Pancreas (tissue), 10 donors: ENCODE measurements at regions not wholly inside any gene's neighbourhood (a gene's known extent, or its start where the extent isn't known, plus 50 kb on each side); places are given as distances from the start of the nearest gene placed in this dataset.

Source experiments
- ATAC-seq, 4 donors: fragments of 200-7000 bp; cut with Tn5 transposase; one replicate each; pipeline versions ENCODE4 v1.8.0 to v1.9.1; 2020; ENCODE audit warnings: mild to moderate bottlenecking in 4 of 4, moderate library complexity in 4 of 4
- DNase-seq, 6 donors: peaks; one replicate each; pipeline ENCODE4 v3.0.0-alpha.2; 2020
- FAIRE-seq: peaks from 2 replicates; lab custom pipeline; 2012; peaks lifted over from hg19 to GRCh38; lab: Jason Lieb, UNC
- H3K27ac ChIP-seq, 4 donors: fragments of 200-600 bp; sonication (generic); 1 replicate in 3 of 4; 2 replicates in 1 of 4; pipeline versions ENCODE4 v1.5.0 to v1.8.0; 2020
- H3K27me3 ChIP-seq, 4 donors: fragments of 200-600 bp; one replicate each; pipeline ENCODE4 v1.8.0; 2021
- H3K36me3 ChIP-seq, 3 donors: fragments of 200-600 bp; sonication (generic) in 1 of 3; one replicate each; pipeline versions ENCODE4 v1.5.0 to v1.8.0; 2020 to 2021
- H3K4me1 ChIP-seq, 3 donors: fragments of 200-600 bp; one replicate each; pipeline ENCODE4 v1.8.0; 2021
- H3K4me3 ChIP-seq, 4 donors: fragments of 200-600 bp; sonication (generic) in 2 of 4; one replicate each; pipeline versions ENCODE4 v1.5.0 to v1.8.0; 2020 to 2021
- H3K9me3 ChIP-seq, 4 donors: fragments of 200-600 bp; one replicate each; pipeline ENCODE4 v1.8.0; 2021
- WGBS, 2 donors: extraction: QIAGEN DNeasy Blood & Tissue Kit; methylation state at CpG; one replicate each; pipeline ENCODE4 v1.1.7; 2013; 5-methylcytosine and 5-hydroxymethylcytosine counted together
- intact Hi-C, 3 donors: fragments of 100-400 bp; cut with DNase I; formaldehyde crosslinking; loops; one replicate each; pipeline versions ENCODE4 v1.11.1 to v1.14.2; 2022
- TF ChIP-seq, protein P1 (sequence below), 4 donors: fragments of 200-600 bp; sonication (generic) in 3 of 4; IDR thresholded peaks; one replicate each; pipeline versions ENCODE4 v1.5.0 to v1.8.0; 2021; ENCODE audit warnings: antibody characterized with exemption in 4 of 4
- donor health status: healthy with polysubstance abuse.
- donor health status: DM: no; HTN: no; CAD: no; lungs with moderate emphysema.
- donor health status: DM: no; HTN: no; CAD: no.
- donor health status: control.
- donor health status: control.
- donor health status: Bipolar disorder and iron deficiency.
- donor health status: DM: yes; HTN: yes; CAD: no.
- donor health status: DM: no; HTN: no; CAD: no.
- donor health status: DM: no; HTN: no; CAD: no.
- donor health status: DM: yes; HTN: yes; CAD: no.

DNA sequence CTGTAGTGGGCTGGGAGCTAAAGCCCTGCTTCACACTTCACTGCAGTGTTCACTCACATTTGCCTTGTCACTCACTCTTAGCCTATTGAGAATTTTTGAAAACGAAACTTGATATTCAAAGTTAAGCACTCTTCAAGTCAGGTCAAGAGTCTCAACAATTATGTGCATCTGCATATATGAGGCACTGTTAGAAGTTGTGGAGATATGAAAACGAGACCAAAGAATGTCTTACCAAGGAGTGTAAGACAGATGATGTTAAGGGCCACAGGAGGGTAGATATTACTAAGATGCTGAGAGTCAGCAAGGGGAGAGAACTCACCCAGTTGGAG lies 64.7 kb upstream of the GJA8 start:
- DNase-seq (no peak), FAIRE-seq (no peak), ATAC-seq (no peak)
- Histone ChIP-seq H3K27me3 (no peaks in the 10 kb centered on the region), H3K36me3 (no peaks in the 10 kb centered on the region), H3K27ac (no peak overlapping the region), H3K9me3 (no peaks in the 10 kb centered on the region), H3K4me1 (no peaks in the 10 kb centered on the region), H3K4me3 (no peak overlapping the region)
- TF ChIP-seq, protein P1, sequence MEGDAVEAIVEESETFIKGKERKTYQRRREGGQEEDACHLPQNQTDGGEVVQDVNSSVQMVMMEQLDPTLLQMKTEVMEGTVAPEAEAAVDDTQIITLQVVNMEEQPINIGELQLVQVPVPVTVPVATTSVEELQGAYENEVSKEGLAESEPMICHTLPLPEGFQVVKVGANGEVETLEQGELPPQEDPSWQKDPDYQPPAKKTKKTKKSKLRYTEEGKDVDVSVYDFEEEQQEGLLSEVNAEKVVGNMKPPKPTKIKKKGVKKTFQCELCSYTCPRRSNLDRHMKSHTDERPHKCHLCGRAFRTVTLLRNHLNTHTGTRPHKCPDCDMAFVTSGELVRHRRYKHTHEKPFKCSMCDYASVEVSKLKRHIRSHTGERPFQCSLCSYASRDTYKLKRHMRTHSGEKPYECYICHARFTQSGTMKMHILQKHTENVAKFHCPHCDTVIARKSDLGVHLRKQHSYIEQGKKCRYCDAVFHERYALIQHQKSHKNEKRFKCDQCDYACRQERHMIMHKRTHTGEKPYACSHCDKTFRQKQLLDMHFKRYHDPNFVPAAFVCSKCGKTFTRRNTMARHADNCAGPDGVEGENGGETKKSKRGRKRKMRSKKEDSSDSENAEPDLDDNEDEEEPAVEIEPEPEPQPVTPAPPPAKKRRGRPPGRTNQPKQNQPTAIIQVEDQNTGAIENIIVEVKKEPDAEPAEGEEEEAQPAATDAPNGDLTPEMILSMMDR (IDR thresholded peaks at IDR 0.05): no peak
- intact Hi-C loops: no loop called here
- 39 to 46% methylated on average over 2 of the region's 2 CpGs for WGBS, 2 donors

DNA sequence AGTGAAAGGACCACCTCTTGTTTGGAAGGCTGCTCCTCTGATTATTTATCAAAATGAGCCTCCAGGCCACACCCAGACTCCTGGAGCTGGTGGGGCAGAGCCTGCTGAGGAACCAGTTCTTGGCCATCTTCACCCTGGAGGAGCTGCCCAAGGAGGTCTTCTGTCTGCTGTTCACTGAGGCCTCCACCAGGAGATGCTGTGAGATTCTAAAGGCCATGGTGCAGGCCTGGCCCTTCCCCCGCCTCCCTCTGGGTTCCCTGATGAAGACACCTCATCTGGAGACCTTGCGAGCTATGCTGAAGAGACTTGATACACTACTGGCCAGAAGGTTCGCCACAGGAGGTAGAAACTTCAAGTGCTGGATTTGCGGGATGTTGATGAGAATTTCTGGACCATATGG lies 61.7 kb upstream of the GJA8 start:
- Histone ChIP-seq H3K27me3 (no peaks in the 10 kb centered on the region), H3K27ac (no peak overlapping the region), H3K4me1 (no peaks in the 10 kb centered on the region), H3K36me3 (no peaks in the 10 kb centered on the region), H3K9me3 (no peaks in the 10 kb centered on the region), H3K4me3 (no peak overlapping the region)
- FAIRE-seq (no peak), ATAC-seq (no peak), DNase-seq (no peak)
- intact Hi-C loops: no loop called here
- TF ChIP-seq, protein P1 (IDR thresholded peaks at IDR 0.05): no peak
- 94 to 96% methylated on average over 4 of the region's 4 CpGs for WGBS, 2 donors

DNA sequence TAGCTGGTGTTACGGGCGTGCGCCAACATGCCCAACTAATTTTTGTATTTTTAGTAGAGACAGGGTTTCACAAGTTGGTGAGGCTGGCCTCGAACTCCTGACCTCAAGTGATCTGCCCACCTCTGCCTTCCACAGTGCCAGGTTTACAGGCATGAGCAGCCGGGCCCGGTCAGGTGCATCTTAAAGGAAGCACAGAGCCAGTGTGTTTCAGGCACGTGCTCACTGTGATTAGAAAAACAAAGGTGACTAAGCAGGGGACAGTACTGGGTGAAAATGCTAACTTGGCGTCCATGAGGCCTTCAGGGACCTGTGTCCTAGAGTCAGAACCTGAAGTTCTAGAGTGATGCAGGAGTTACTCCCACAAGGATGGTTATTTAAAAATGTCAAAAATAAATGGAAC lies 60.0 kb upstream of the GJA8 start:
- ATAC-seq (no peak), FAIRE-seq (no peak), DNase-seq (no peak)
- H3K4me1 ChIP-seq: no peaks in the 10 kb centered on the region
- 84 to 88% methylated on average over 8 of the region's 8 CpGs for WGBS, 2 donors
- no peaks in the 10 kb centered on the region for H3K36me3 ChIP-seq
- no peak overlapping the region for H3K27ac ChIP-seq
- H3K27me3 ChIP-seq: no peaks in the 10 kb centered on the region
- no peak overlapping the region for H3K4me3 ChIP-seq
- intact Hi-C loops: no loop called here
- TF ChIP-seq, protein P1 (IDR thresholded peaks at IDR 0.05): no peak
- no peaks in the 10 kb centered on the region for H3K9me3 ChIP-seq

DNA sequence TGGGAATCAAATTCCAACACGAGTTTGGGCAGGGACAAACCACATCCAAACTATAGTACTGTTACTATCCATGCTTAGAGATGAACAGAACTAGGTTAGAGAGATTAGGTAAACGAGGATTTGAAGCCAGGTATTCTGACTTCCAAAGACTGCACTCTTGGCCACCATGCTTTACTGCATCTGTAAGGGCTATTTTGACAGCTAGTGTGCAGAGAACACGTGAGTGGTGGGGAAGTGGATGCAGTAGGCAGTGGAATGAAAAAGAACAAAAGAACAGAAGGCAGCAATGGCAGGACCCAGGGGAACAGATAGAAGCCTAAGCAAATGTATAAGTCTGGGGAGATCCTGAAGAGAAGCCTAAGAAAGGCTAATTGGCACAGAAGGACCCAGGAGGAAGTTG lies 59.1 kb upstream of the GJA8 start:
- Histone ChIP-seq H3K36me3 (no peaks in the 10 kb centered on the region), H3K4me1 (no peaks in the 10 kb centered on the region), H3K27me3 (no peaks in the 10 kb centered on the region), H3K4me3 (no peak overlapping the region), H3K9me3 (no peaks in the 10 kb centered on the region), H3K27ac (no peak overlapping the region)
- 70 to 74% methylated on average over 3 of the region's 3 CpGs for WGBS, 2 donors
- intact Hi-C loops: no loop called here
- DNase-seq (no peak), FAIRE-seq (no peak), ATAC-seq (no peak)
- TF ChIP-seq, protein P1 (IDR thresholded peaks at IDR 0.05): no peak

DNA sequence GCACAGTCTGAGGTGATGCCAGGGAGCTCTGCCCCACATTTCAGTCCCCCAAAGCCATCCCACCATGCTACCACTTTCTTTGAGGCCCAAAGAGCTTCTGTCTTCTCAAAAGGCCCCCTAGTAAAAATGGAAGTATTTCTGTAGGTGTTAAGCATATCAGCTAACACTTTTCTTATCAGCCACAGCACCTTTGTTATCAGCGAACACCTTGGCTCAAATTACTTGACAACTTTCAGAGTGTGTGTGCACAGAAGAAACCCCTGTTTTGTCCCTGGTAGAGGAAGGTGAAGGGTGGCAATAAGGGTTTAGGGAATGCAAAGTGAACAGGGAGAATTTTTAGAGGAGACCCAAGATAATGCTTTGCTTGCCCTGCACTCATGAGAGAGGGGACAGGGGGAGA lies 54.8 kb upstream of the GJA8 start:
- DNase-seq: no peak
- H3K27me3 ChIP-seq: no peaks in the 10 kb centered on the region
- FAIRE-seq: no peak
- no peak for ATAC-seq
- TF ChIP-seq, protein P1 (IDR thresholded peaks at IDR 0.05): no peak
- 21 to 28% methylated on average over 1 of the region's 1 CpG for WGBS, 2 donors
- no peaks in the 10 kb centered on the region for H3K36me3 ChIP-seq
- no peaks in the 10 kb centered on the region for H3K9me3 ChIP-seq
- no peaks in the 10 kb centered on the region for H3K4me1 ChIP-seq
- no peak overlapping the region for H3K27ac ChIP-seq
- intact Hi-C loops: no loop called here
- no peak overlapping the region for H3K4me3 ChIP-seq
